ENCODE measurements at regions not wholly inside any gene's neighbourhood (a gene's known extent, or its start where the extent isn't known, plus 50 kb on each side); places are given as distances from the start of the nearest gene placed in this dataset.
"Not testable (repeated sequence)": the region's sequence is repeated elsewhere in the genome, so short reads cannot be mapped to it uniquely, and the experiment has no call there.

DNA sequence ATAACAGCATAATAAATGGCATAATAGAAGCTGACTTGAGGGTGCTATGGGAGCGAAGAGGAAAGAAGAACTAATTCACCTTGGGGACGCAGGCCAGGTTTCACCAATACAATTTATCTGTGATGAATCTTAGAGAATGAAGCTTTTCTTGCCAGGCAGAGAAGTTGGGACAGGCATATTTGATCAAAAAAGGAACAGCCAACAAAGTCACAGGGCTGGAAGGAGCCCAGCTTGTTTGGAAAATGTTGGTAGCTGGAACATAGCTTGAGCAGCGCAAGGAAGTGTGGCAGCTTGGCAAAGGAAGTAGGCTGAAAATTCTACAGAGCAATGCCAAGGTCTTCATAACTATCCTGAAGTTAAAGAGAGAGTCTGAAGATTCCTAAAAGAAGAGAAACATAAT lies 181.5 kb upstream of the OR13F1 start:
- no peaks in the 10 kb centered on the region for H3K9me3 ChIP-seq (ENCODE audit: control insufficient read depth in 4 of 4, low read length in 3 of 4)
- H3K4me1 ChIP-seq (ENCODE audit: control insufficient read depth in 4 of 4, insufficient read depth in 4 of 4, low read length in 3 of 4), result peaks cover 0 to 3% (median under 1%) of the 10 kb centered on the region in 4 donors
- no peak overlapping the region for H3K9ac ChIP-seq (ENCODE audit: low read depth in 1 of 2, low read length in 2 of 2)
- WGBS, result 93% methylated on average over 3 of the region's 3 CpGs
- H3K27ac ChIP-seq (ENCODE audit: low read depth in 1 of 2, low read length in 2 of 2), result no peak overlapping the region
- H3K36me3 ChIP-seq (ENCODE audit: control insufficient read depth in 4 of 4, insufficient read depth in 3 of 4, low read depth in 1 of 4, low read length in 3 of 4), result no peaks in the 10 kb centered on the region
- H3K4me3 ChIP-seq (ENCODE audit: low read depth in 1 of 3, low read length in 3 of 3), result no peak overlapping the region
- DNase-seq (ENCODE audit: low spot score), result no peak
- TF ChIP-seq SP1 (IDR thresholded peaks at IDR 0.05), result no peak
- TF ChIP-seq EGR1 (IDR thresholded peaks at IDR 0.05; ENCODE audit: low read depth in 2 of 2), result no peak
- TF ChIP-seq JUND (IDR thresholded peaks at IDR 0.05), result no peak
- TF ChIP-seq, protein P1, sequence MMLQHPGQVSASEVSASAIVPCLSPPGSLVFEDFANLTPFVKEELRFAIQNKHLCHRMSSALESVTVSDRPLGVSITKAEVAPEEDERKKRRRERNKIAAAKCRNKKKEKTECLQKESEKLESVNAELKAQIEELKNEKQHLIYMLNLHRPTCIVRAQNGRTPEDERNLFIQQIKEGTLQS (IDR thresholded peaks at IDR 0.05), result no peak
- TF ChIP-seq, protein P2, sequence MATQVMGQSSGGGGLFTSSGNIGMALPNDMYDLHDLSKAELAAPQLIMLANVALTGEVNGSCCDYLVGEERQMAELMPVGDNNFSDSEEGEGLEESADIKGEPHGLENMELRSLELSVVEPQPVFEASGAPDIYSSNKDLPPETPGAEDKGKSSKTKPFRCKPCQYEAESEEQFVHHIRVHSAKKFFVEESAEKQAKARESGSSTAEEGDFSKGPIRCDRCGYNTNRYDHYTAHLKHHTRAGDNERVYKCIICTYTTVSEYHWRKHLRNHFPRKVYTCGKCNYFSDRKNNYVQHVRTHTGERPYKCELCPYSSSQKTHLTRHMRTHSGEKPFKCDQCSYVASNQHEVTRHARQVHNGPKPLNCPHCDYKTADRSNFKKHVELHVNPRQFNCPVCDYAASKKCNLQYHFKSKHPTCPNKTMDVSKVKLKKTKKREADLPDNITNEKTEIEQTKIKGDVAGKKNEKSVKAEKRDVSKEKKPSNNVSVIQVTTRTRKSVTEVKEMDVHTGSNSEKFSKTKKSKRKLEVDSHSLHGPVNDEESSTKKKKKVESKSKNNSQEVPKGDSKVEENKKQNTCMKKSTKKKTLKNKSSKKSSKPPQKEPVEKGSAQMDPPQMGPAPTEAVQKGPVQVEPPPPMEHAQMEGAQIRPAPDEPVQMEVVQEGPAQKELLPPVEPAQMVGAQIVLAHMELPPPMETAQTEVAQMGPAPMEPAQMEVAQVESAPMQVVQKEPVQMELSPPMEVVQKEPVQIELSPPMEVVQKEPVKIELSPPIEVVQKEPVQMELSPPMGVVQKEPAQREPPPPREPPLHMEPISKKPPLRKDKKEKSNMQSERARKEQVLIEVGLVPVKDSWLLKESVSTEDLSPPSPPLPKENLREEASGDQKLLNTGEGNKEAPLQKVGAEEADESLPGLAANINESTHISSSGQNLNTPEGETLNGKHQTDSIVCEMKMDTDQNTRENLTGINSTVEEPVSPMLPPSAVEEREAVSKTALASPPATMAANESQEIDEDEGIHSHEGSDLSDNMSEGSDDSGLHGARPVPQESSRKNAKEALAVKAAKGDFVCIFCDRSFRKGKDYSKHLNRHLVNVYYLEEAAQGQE (IDR thresholded peaks at IDR 0.05), result no peak
- TF ChIP-seq HNF4A (conservative IDR thresholded peaks at IDR 0.05), result no peak
- TF ChIP-seq FOXA1 (IDR thresholded peaks at IDR 0.05), result no peak
- TF ChIP-seq RAD21 (IDR thresholded peaks at IDR 0.05), result no peak
- TF ChIP-seq GABPA (IDR thresholded peaks at IDR 0.05 in 1 of 2, conservative IDR thresholded peaks at IDR 0.05 in 1 of 2), result no peak
- TF ChIP-seq, protein P3, sequence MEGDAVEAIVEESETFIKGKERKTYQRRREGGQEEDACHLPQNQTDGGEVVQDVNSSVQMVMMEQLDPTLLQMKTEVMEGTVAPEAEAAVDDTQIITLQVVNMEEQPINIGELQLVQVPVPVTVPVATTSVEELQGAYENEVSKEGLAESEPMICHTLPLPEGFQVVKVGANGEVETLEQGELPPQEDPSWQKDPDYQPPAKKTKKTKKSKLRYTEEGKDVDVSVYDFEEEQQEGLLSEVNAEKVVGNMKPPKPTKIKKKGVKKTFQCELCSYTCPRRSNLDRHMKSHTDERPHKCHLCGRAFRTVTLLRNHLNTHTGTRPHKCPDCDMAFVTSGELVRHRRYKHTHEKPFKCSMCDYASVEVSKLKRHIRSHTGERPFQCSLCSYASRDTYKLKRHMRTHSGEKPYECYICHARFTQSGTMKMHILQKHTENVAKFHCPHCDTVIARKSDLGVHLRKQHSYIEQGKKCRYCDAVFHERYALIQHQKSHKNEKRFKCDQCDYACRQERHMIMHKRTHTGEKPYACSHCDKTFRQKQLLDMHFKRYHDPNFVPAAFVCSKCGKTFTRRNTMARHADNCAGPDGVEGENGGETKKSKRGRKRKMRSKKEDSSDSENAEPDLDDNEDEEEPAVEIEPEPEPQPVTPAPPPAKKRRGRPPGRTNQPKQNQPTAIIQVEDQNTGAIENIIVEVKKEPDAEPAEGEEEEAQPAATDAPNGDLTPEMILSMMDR (IDR thresholded peaks at IDR 0.05; ENCODE audit: low read depth, low read length, missing input control), result no peak
- TF ChIP-seq TAF1 (conservative IDR thresholded peaks at IDR 0.05), result no peak
- no peaks in the 10 kb centered on the region for H3K27me3 ChIP-seq (ENCODE audit: control insufficient read depth in 4 of 4, insufficient read depth in 4 of 4, low read length in 3 of 4)

DNA sequence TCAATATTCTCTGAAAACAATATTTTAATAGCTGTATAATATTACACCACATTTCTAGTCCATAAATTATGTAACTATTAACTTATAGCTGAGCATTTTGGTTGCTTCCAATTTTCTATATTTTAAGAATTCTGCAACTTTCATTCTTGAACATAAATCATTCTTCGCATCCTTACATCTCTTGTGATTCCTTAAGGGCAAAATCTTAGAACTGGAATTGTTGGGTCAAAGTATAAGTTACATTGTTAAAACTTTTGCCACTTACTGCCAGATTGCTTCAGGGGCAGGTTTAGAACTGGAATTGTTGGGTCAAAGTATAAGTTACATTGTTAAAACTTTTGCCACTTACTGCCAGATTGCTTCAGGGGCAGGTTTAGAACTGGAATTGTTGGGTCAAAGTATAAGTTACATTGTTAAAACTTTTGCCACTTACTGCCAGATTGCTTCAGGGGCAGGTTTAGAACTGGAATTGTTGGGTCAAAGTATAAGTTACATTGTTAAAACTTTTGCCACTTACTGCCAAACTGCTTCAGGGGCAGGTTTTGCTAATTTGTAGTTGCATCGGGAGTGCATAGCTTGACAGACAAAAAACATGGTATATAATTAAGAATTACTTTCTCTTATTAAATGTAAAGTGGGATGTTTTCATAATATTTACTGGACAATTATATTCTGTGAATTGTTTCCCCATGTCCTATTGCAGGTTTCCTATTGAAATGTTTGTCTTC lies 179.9 kb upstream of the OR13F1 start:
- H3K4me1 ChIP-seq (ENCODE audit: control insufficient read depth in 4 of 4, insufficient read depth in 4 of 4, low read length in 3 of 4); H3K27me3 ChIP-seq (ENCODE audit: control insufficient read depth in 4 of 4, insufficient read depth in 4 of 4, low read length in 3 of 4); DNase-seq (ENCODE audit: low spot score); H3K4me3 ChIP-seq (ENCODE audit: low read depth in 1 of 3, low read length in 3 of 3); H3K9me3 ChIP-seq (ENCODE audit: control insufficient read depth in 4 of 4, low read length in 3 of 4); H3K27ac ChIP-seq (ENCODE audit: low read depth in 1 of 2, low read length in 2 of 2); H3K36me3 ChIP-seq (ENCODE audit: control insufficient read depth in 4 of 4, insufficient read depth in 3 of 4, low read depth in 1 of 4, low read length in 3 of 4); H3K9ac ChIP-seq (ENCODE audit: low read depth in 1 of 2, low read length in 2 of 2): not testable (repeated sequence)
- 65% methylated on average over 2 of the region's 2 CpGs for WGBS
- TF ChIP-seq HNF4A (conservative IDR thresholded peaks at IDR 0.05), result peak; percentile 67 to 84
- TF ChIP-seq RAD21 (IDR thresholded peaks at IDR 0.05), result peak in 1 of 2 donors; percentile 10
- peak in 1 of 2 donors; percentile 37 for TF ChIP-seq JUND (IDR thresholded peaks at IDR 0.05)
- peak in 1 of 2 donors; percentile 51 for TF ChIP-seq RXRA (IDR thresholded peaks at IDR 0.05)

Data from liver (tissue), 8 donors.